Ishikawa (cell line): ENCODE measurements at regions not wholly inside any gene's neighbourhood (a gene's known extent, or its start where the extent isn't known, plus 50 kb on each side); places are given as distances from the start of the nearest gene placed in this dataset.

Source experiments
- CEBPB ChIP-seq: IDR thresholded peaks from 2 replicates; pipeline ENCODE4 v1.6.1; 2012
- CREB1 ChIP-seq: IDR thresholded peaks from 2 replicates; pipeline ENCODE4 v1.6.1; 2012; ENCODE audit warnings: low read depth
- EGR1 ChIP-seq: IDR thresholded peaks from 2 replicates; pipeline ENCODE4 v1.6.1; 2012
- EP300 ChIP-seq: IDR thresholded peaks from 2 replicates; pipeline ENCODE4 v1.6.1; 2012; ENCODE audit warnings: borderline replicate concordance
- FOXM1 ChIP-seq: IDR thresholded peaks from 2 replicates; pipeline ENCODE4 v1.6.1; 2012; ENCODE audit warnings: low read depth, borderline replicate concordance
- MAX ChIP-seq: IDR thresholded peaks from 2 replicates; pipeline ENCODE4 v1.6.1; 2012
- NFIC ChIP-seq: IDR thresholded peaks from 2 replicates; pipeline ENCODE4 v1.6.1; 2012
- RAD21 ChIP-seq: IDR thresholded peaks from 2 replicates; pipeline ENCODE4 v1.6.1; 2012; ENCODE audit warnings: low read depth
- REST ChIP-seq: IDR thresholded peaks from 2 replicates; pipeline ENCODE4 v1.6.1; 2012; ENCODE audit warnings: low read depth, mild to moderate bottlenecking
- TAF1 ChIP-seq: IDR thresholded peaks from 2 replicates; pipeline ENCODE4 v1.6.1; 2012; ENCODE audit warnings: low read depth, mild to moderate bottlenecking
- TCF12 ChIP-seq: IDR thresholded peaks from 2 replicates; pipeline ENCODE4 v1.6.1; 2012; ENCODE audit warnings: low read depth
- TEAD4 ChIP-seq: IDR thresholded peaks from 2 replicates; pipeline ENCODE4 v1.6.1; 2012
- USF1 ChIP-seq: IDR thresholded peaks from 2 replicates; pipeline ENCODE4 v1.6.1; 2012
- YY1 ChIP-seq: IDR thresholded peaks from 2 replicates; pipeline ENCODE4 v1.6.1; 2012; ENCODE audit warnings: low read depth
- ZBTB7A ChIP-seq: IDR thresholded peaks from 2 replicates; pipeline ENCODE4 v1.6.1; 2012; ENCODE audit warnings: low read depth

- TF ChIP-seq NFIC = no peak
- no peak for TF ChIP-seq CEBPB
- TF ChIP-seq RAD21 = no peak
- no peak for TF ChIP-seq TCF12
- no peak for TF ChIP-seq YY1
- no peak for TF ChIP-seq ZBTB7A
- TF ChIP-seq EGR1 = no peak
- no peak for TF ChIP-seq TEAD4
- no peak for TF ChIP-seq FOXM1
- no peak for TF ChIP-seq EP300
- no peak for TF ChIP-seq USF1
- TF ChIP-seq MAX = no peak
- TF ChIP-seq REST = no peak
- no peak for TF ChIP-seq CREB1
Observed at GRCh38 chr14:71165121-71166031, 258.1 kb downstream of the PCNX1 start.

GRCh38 chr14:71166180-71166837, 259.1 kb downstream of the PCNX1 start:
- TF ChIP-seq RAD21 (peak; percentile 79), TEAD4 (no peak)

- TF ChIP-seq CEBPB = no peak
- peak; percentile 56; the same call in 1 of the 2 replicates for TF ChIP-seq USF1
Observed at GRCh38 chr14:71168564-71169427, 261.5 kb downstream of the PCNX1 start.

GRCh38 chr14:71169861-71170260, 262.6 kb downstream of the PCNX1 start:
- TF ChIP-seq ZBTB7A (no peak), FOXM1 (no peak), USF1 (no peak), CEBPB (no peak), TCF12 (no peak), MAX (no peak), RAD21 (no peak), CREB1 (no peak), REST (no peak), EGR1 (no peak), TAF1 (no peak)

- TF ChIP-seq TEAD4 = no peak
- TF ChIP-seq FOXM1 = no peak
- no peak for TF ChIP-seq CREB1
- no peak for TF ChIP-seq EGR1
- no peak for TF ChIP-seq YY1
- no peak for TF ChIP-seq TCF12
Observed at GRCh38 chr14:71175491-71175890, 268.2 kb downstream of the PCNX1 start.
